ENCODE measurements at regions not wholly inside any gene's neighbourhood (a gene's known extent, or its start where the extent isn't known, plus 50 kb on each side); places are given as distances from the start of the nearest gene placed in this dataset.

DNA sequence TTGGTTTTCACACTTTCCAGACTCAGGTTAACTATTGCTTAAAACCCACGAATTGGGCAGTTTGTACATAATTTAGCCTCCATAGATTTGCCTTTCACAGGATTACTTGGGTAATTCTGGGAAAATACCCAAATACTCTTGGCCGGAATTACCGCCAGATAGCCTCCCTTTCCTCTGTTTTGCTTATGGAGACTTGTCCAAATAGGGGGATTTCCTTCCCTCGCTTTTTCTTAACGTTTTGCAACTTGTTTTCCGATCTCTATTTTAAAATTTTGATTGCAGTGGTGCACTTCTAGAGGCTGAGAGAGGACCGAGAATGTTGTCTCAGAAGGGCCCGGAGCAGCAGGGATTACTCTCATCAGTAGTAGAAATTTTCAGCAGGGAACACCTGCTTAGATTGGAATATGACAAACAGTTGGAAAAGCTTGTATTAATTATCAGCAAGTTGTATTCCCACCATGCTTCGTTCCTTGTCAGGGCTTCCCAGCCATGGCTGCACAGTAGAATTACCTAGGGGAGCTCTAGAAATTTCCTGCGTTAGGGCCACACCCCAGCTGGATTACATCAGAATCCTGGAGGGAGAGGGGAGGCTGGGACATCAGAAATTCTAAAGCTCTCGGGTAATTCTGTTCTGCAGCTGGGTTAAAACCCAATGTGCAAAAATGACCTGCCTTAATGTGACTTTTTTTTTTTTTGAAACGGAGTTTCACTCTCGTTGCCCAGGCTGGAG lies 329.1 kb downstream of the SH3GL2 start:
- Histone ChIP-seq H3K27me3 (peaks cover 5 to 19% (median 11%) of the 10 kb centered on the region in 3 donors), H3K27ac (no peak overlapping the region), H3K9me3 (no peaks in the 10 kb centered on the region), H3K4me3 (no peak overlapping the region), H3K36me3 (no peaks in the 10 kb centered on the region), H3K4me1 (no peaks in the 10 kb centered on the region)
- TF ChIP-seq POLR2A (IDR thresholded peaks at IDR 0.05), result no peak
- TF ChIP-seq, protein P1, sequence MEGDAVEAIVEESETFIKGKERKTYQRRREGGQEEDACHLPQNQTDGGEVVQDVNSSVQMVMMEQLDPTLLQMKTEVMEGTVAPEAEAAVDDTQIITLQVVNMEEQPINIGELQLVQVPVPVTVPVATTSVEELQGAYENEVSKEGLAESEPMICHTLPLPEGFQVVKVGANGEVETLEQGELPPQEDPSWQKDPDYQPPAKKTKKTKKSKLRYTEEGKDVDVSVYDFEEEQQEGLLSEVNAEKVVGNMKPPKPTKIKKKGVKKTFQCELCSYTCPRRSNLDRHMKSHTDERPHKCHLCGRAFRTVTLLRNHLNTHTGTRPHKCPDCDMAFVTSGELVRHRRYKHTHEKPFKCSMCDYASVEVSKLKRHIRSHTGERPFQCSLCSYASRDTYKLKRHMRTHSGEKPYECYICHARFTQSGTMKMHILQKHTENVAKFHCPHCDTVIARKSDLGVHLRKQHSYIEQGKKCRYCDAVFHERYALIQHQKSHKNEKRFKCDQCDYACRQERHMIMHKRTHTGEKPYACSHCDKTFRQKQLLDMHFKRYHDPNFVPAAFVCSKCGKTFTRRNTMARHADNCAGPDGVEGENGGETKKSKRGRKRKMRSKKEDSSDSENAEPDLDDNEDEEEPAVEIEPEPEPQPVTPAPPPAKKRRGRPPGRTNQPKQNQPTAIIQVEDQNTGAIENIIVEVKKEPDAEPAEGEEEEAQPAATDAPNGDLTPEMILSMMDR (IDR thresholded peaks at IDR 0.05 in 4 of 5, conservative IDR thresholded peaks at IDR 0.05 in 1 of 5), result no peak
- DNase-seq (no peak), ATAC-seq (no peak)
- intact Hi-C loops (cut with DNase I; ENCODE audit: low total_unique reads), result no loop called here
- in situ Hi-C loops (cut with MboI; ENCODE audit: low sequenced_read_pairs in 4 of 4), result loop anchor here in 1 of 4 donors (25.0 kb wide), 1 partner anchor 104 kb away; no protein-coding TSS in a partner anchor

DNA sequence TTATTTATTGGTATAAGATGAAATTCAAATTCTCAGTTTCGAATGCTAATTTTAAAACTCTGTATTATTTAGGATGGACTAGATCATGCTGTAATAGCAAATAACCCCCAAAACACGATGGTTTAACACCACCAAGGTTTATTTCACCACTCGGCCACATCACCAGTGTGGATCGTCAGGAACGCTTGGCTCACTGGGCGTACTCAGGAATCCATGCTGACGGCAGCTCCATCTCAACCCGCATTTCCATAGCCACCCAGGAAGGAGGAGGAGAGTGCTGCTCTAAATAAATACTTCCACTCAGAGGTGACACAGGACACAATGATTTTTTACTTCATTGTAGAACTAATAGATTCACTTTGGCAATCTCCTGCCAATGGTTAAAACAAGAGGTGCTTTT lies 347.4 kb downstream of the SH3GL2 start:
- no peak for DNase-seq
- H3K4me1 ChIP-seq, result no peaks in the 10 kb centered on the region
- no peak for ATAC-seq
- TF ChIP-seq, protein P1 (IDR thresholded peaks at IDR 0.05 in 4 of 5, conservative IDR thresholded peaks at IDR 0.05 in 1 of 5), result no peak
- TF ChIP-seq POLR2A (IDR thresholded peaks at IDR 0.05), result no peak
- intact Hi-C loops (cut with DNase I; ENCODE audit: low total_unique reads), result no loop called here
- no peaks in the 10 kb centered on the region for H3K9me3 ChIP-seq
- no peak overlapping the region for H3K4me3 ChIP-seq
- H3K36me3 ChIP-seq, result no peaks in the 10 kb centered on the region
- H3K27ac ChIP-seq, result no peak overlapping the region
- H3K27me3 ChIP-seq, result no peaks in the 10 kb centered on the region
- in situ Hi-C loops (cut with MboI; ENCODE audit: low sequenced_read_pairs in 4 of 4), result no loop called here

DNA sequence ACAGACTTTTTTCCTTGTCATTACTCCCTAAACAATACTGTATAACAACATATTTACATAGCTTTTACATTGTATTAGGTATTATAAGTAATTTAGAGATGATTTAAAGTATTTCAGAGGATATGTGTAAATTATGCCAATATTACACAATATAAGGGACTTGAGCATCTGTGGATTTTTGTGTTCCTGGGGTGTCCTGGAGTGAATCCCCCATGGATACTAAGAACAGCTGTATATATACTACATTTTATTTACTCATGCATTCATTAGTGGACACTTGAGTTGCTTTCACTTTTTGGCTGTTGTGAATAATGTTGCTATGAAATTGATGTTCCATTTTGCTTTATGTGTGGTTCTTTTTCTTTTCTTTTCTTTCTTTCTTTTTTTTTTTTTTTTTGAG lies 348.8 kb downstream of the SH3GL2 start:
- no peaks in the 10 kb centered on the region for H3K27me3 ChIP-seq
- H3K27ac ChIP-seq, result no peak overlapping the region
- TF ChIP-seq POLR2A (IDR thresholded peaks at IDR 0.05), result no peak
- TF ChIP-seq, protein P1 (IDR thresholded peaks at IDR 0.05 in 4 of 5, conservative IDR thresholded peaks at IDR 0.05 in 1 of 5), result no peak
- no peak for DNase-seq
- H3K9me3 ChIP-seq, result no peaks in the 10 kb centered on the region
- no peak overlapping the region for H3K4me3 ChIP-seq
- no peaks in the 10 kb centered on the region for H3K4me1 ChIP-seq
- H3K36me3 ChIP-seq, result no peaks in the 10 kb centered on the region
- ATAC-seq, result no peak
- in situ Hi-C loops (cut with MboI; ENCODE audit: low sequenced_read_pairs in 4 of 4) (no loop called here), intact Hi-C loops (cut with DNase I; ENCODE audit: low total_unique reads) (no loop called here)

- H3K27ac ChIP-seq, result no peak overlapping the region
- DNase-seq (no peak), ATAC-seq (no peak)
- no peak overlapping the region for H3K4me3 ChIP-seq
- H3K36me3 ChIP-seq, result no peaks in the 10 kb centered on the region
- intact Hi-C loops (cut with DNase I; ENCODE audit: low total_unique reads), result no loop called here
- no peaks in the 10 kb centered on the region for H3K27me3 ChIP-seq
- TF ChIP-seq, protein P1 (IDR thresholded peaks at IDR 0.05 in 4 of 5, conservative IDR thresholded peaks at IDR 0.05 in 1 of 5), result no peak
- TF ChIP-seq POLR2A (IDR thresholded peaks at IDR 0.05), result no peak
- in situ Hi-C loops (cut with MboI; ENCODE audit: low sequenced_read_pairs in 4 of 4), result no loop called here
- H3K4me1 ChIP-seq, result no peaks in the 10 kb centered on the region
- no peaks in the 10 kb centered on the region for H3K9me3 ChIP-seq
Measured at GRCh38 chr9:17928228-17928627, 349.4 kb downstream of the SH3GL2 start.

GRCh38 chr9:17928768-17929167 lies 349.9 kb downstream of the SH3GL2 start:
- no peak overlapping the region for H3K27ac ChIP-seq
- ATAC-seq (no peak), DNase-seq (no peak)
- in situ Hi-C loops (cut with MboI; ENCODE audit: low sequenced_read_pairs in 4 of 4) (no loop called here), intact Hi-C loops (cut with DNase I; ENCODE audit: low total_unique reads) (no loop called here)
- no peaks in the 10 kb centered on the region for H3K36me3 ChIP-seq
- H3K27me3 ChIP-seq, result no peaks in the 10 kb centered on the region
- TF ChIP-seq, protein P1 (IDR thresholded peaks at IDR 0.05 in 4 of 5, conservative IDR thresholded peaks at IDR 0.05 in 1 of 5), result no peak
- TF ChIP-seq POLR2A (IDR thresholded peaks at IDR 0.05), result no peak
- H3K4me1 ChIP-seq, result no peaks in the 10 kb centered on the region
- H3K9me3 ChIP-seq, result no peaks in the 10 kb centered on the region
- no peak overlapping the region for H3K4me3 ChIP-seq
